ENCODE measurements at regions not wholly inside any gene's neighbourhood (a gene's known extent, or its start where the extent isn't known, plus 50 kb on each side); places are given as distances from the start of the nearest gene placed in this dataset.

DNA sequence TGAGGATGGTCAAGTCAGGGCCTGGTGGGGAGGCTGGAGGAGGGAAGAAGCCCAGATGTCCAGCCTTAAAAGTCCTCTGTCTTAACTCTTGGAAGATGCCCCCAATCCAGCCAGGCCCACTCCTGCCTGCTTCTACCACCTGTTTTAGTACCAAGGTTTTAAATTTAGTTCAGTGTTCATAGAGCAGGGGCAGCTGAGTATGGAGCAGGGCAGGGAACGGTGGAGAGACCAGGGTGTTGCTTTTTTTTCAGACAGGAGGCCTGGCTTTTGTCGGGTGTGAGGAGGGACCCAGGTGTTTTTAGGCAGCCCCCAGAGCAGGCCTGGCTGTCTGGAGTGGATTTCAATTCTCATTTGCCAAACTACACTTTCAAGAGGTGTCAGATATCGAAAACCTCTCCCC lies 278.8 kb downstream of the CDC5L start:
- TF ChIP-seq CTCF (IDR thresholded peaks at IDR 0.05; ENCODE audit: poor library complexity, severe bottlenecking): no peak
- no peak for TF ChIP-seq EP300 (conservative IDR thresholded peaks at IDR 0.05; ENCODE audit: poor library complexity, severe bottlenecking)
- TF ChIP-seq EZH2 (IDR thresholded peaks at IDR 0.05; ENCODE audit: borderline replicate concordance, insufficient read depth, low read length, poor library complexity, severe bottlenecking): no peak
- TF ChIP-seq POLR2AphosphoS5 (IDR thresholded peaks at IDR 0.05): no peak

Data from neural cell (in vitro differentiated cells).